ENCODE measurements at regions not wholly inside any gene's neighbourhood (a gene's known extent, or its start where the extent isn't known, plus 50 kb on each side); places are given as distances from the start of the nearest gene placed in this dataset.

DNA sequence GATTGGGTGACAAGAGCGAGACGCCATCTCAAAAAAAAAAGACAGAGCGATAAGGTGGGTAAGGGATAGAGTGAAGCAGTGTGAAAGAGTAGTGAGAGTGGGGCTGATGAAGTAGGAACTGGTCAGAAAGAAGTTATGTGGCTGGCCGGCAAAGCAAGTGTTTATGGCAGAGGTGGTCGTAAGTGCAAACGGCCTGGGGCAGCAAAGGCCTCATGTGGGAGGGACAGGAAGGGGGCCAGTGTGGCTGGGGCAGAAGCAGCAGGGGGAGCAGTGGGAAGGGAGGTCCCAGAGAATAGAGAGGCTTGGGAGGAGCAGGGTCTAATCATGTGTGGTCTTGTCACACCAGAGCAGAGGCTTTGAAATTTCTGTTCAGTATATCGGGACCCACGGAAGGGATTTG lies 186.2 kb downstream of the HS3ST3B1 start:
- TF ChIP-seq, protein P1, sequence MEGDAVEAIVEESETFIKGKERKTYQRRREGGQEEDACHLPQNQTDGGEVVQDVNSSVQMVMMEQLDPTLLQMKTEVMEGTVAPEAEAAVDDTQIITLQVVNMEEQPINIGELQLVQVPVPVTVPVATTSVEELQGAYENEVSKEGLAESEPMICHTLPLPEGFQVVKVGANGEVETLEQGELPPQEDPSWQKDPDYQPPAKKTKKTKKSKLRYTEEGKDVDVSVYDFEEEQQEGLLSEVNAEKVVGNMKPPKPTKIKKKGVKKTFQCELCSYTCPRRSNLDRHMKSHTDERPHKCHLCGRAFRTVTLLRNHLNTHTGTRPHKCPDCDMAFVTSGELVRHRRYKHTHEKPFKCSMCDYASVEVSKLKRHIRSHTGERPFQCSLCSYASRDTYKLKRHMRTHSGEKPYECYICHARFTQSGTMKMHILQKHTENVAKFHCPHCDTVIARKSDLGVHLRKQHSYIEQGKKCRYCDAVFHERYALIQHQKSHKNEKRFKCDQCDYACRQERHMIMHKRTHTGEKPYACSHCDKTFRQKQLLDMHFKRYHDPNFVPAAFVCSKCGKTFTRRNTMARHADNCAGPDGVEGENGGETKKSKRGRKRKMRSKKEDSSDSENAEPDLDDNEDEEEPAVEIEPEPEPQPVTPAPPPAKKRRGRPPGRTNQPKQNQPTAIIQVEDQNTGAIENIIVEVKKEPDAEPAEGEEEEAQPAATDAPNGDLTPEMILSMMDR (IDR thresholded peaks at IDR 0.05) = no peak
- TF ChIP-seq POLR2AphosphoS5 (IDR thresholded peaks at IDR 0.05) = no peak
- no peak for TF ChIP-seq POLR2A (IDR thresholded peaks at IDR 0.05)
- no peak for TF ChIP-seq EP300 (IDR thresholded peaks at IDR 0.05)
